ENCODE measurements at regions not wholly inside any gene's neighbourhood (a gene's known extent, or its start where the extent isn't known, plus 50 kb on each side); places are given as distances from the start of the nearest gene placed in this dataset.

- TF ChIP-seq CHD7 (IDR thresholded peaks at IDR 0.05; ENCODE audit: insufficient replicate concordance, low read length) = no peak
- TF ChIP-seq POLR2AphosphoS5 (IDR thresholded peaks at IDR 0.05; ENCODE audit: low read depth, low read length) = no peak
- no peak for TF ChIP-seq SIRT6 (IDR thresholded peaks at IDR 0.05; ENCODE audit: low read length)
- TF ChIP-seq CHD1 (IDR thresholded peaks at IDR 0.05; ENCODE audit: low read depth, low read length) = no peak
- TF ChIP-seq PHF8 (conservative IDR thresholded peaks at IDR 0.05; ENCODE audit: low read depth, low read length) = no peak
- no peak for TF ChIP-seq EP300 (IDR thresholded peaks at IDR 0.05; ENCODE audit: borderline replicate concordance in 1 of 2, low read depth in 2 of 2, low read length in 2 of 2)
- TF ChIP-seq KDM5A (IDR thresholded peaks at IDR 0.05; ENCODE audit: low read length) = no peak
- no peak for TF ChIP-seq CREB1 (IDR thresholded peaks at IDR 0.05)
- TF ChIP-seq ZNF274 (IDR thresholded peaks at IDR 0.05; ENCODE audit: borderline replicate concordance, extremely low read depth, low read length) = no peak
- TF ChIP-seq BCL11A (IDR thresholded peaks at IDR 0.05; ENCODE audit: low read depth in 2 of 2, low read length in 2 of 2) = no peak
These were observed 141.9 kb upstream of the IER5L start (continued) for GRCh38 chr9:129319938-129320481.
